HG03469 (cell line): ENCODE measurements at regions not wholly inside any gene's neighbourhood (a gene's known extent, or its start where the extent isn't known, plus 50 kb on each side); places are given as distances from the start of the nearest gene placed in this dataset.
"Not testable (repeated sequence)": the region's sequence is repeated elsewhere in the genome, so short reads cannot be mapped to it uniquely, and the experiment has no call there.

Experiments
- ATAC-seq: cut with Tn5 transposase; IDR thresholded peaks from one replicate; pipeline ENCODE4 v1.9.1; 2021; ENCODE audit warnings: mild to moderate bottlenecking, moderate library complexity, moderate number of reproducible peaks; ENCODE audit not compliant: unreplicated experiment

DNA sequence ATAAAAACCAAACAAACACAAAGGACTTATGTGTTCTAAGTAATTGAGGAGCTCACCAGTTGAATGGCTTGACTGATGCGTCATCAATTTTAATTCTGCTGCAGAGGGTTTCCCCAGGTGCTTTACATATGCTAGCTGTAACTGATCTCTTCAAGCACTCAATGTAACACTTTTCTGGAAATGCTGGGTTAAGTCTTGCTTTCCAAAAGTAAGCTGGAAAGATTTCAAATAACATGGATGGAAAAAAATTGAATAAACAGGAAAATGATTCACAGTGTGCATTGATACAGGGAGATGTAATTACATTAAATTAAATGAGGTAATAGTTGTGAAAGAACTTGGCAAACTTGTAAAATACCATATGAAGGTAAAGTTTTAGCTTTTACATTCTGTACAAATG is 186.7 kb upstream of the WDFY3 start:
- no peak for ATAC-seq

DNA sequence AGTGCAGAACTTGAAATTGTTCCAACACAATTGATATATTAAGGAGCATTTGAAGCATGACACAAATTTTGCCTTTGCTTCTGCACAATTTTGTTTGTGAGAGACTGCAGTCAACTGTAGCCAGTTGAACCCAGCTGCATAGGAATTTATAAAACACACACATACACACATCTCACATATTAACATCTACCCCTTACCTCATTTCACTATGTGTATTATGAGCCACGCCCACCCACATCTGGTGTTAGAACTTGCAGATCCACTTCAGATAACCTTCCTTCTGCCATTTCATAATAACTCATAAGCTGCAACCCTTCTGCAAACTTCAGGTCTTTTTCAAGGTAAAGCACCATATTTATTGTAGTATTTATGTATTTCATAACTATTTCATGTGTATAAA is 188.1 kb upstream of the WDFY3 start:
- no peak for ATAC-seq

- ATAC-seq = no peak
These were observed 199.3 kb upstream of the WDFY3 start for GRCh38 chr4:85165808-85166207.

DNA sequence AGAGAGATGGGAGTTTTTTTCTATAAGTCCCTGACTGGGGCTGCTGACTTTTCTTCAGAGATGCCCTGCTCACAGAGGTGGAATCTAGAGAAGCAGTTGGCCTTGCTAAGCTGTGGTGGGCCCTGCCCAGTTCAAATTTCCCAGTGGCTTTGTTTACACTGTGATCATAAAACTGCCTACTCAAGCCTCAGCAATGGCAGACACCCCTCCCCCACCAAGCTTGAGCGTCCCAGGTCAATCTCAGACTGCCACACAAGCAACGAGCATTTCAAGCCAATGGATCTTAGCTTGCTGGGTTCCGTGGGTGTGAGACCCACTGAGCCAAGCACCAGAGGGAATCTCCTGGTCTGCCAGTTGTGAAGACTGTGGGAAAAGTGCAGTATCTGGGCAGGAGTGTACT is 199.8 kb upstream of the WDFY3 start:
- no peak for ATAC-seq

- no peak for ATAC-seq
These were observed 201.8 kb upstream of the WDFY3 start for GRCh38 chr4:85168234-85168834.

DNA sequence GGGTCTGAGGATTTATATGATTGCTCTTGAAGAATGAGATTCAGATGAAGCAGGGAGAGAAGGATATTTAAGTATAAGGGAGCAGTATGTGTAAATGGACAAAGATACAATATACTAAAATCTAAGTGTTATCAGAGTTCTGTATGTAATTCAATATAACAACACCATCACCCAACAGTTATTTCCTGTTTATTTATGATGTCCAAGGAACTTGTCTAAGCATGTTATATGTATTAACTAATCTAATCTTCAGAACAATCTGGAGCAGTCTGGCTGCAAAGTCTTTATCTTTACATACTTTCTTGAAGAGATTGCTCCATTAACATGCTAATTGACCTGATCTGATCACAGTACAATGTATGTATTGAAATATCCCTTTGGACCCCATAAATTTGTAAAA is 203.8 kb upstream of the WDFY3 start:
- ATAC-seq = no peak

DNA sequence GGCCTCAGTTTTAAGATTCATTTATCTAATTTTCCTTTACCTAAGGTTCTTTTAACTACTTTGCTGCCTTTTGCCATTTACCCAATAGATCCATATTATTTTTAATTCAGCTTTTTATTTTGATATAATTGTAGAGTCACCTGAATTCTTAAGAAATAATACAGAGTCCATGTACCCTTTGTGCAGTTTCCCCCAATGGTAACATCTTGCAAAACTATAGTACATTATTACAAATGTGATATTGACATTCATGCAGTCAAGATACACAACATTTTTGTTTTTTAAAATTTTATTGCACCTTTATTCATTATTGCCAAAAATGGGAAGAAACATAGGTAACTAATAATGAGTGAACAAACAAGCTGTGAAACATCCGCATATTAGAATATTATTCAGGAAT is 208.7 kb upstream of the WDFY3 start:
- ATAC-seq = no peak

DNA sequence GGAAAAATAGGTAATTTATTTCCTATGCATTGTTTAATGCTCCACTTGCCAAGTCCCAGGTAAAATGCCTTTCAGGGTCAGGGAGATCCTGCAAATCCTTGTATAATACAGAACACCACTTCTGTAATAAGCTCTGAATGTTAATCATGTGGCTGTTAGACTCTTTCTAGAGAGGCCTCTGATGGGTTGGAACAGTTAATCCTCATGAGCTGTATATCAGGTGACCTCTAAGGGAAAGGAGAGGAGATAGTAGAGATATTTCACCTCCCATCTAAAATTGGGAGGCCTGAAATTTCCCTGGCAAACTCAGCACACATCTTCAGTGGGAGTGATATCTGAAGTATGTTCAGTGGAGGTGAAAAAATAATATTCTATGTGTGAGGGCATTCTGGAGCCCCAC is 210.6 kb upstream of the WDFY3 start:
- ATAC-seq = no peak

DNA sequence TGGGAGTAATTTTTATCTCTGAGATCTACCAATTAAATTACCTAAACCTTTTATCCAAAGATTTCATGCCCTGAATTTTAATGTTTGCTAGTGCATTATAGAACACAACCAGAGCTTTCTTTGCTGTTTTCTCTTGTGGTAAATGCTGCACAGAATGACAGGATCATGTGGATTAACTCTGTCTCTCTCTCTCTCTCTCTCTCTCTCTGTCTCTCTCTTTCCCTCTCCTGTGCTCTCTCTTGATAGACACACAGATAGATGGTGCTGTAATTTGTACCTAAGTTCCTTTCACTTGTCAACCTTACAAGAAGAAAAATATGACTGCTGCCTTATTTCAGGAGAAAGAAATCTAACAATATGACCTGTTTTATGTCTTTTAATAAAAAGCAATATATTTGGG is 211.2 kb upstream of the WDFY3 start:
- ATAC-seq = no peak

DNA sequence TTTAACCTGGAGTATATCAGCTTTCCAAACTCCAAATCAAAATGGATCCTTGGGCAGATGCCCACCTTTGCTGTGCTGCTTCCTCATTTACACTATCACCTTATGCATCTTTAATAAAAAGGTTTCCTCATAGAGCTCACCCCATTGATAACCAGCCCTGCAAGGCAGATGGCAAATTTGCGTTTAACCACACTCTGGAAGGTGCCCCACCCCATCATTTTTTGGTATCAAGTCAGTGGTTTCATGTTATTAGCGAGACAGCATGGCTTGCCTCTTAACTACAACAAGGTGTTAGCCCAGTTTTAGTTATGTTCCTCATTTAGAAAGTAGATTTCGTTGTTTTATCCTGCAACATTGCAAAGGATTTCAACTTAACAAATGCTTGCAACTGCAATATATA is 214.0 kb upstream of the WDFY3 start:
- no peak for ATAC-seq

DNA sequence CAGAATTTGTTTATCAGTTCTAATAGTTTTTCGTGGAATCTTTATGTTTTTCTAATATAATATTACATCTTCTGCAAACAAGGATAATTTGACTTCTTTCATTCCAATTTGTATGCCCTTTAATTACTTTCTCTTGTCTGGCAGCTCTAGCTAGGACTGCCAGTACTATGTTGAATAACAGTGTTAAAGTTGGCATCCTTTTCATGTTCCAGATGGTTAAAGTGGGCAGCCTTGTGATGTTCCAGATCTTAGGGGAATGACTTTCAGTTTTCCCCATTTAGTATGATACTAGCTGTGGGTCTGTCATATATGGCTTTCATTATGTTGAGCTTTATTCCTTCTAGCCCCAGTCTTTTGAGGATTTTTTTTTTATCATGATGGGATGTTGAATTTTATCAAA is 220.6 kb upstream of the WDFY3 start:
- ATAC-seq = no peak

DNA sequence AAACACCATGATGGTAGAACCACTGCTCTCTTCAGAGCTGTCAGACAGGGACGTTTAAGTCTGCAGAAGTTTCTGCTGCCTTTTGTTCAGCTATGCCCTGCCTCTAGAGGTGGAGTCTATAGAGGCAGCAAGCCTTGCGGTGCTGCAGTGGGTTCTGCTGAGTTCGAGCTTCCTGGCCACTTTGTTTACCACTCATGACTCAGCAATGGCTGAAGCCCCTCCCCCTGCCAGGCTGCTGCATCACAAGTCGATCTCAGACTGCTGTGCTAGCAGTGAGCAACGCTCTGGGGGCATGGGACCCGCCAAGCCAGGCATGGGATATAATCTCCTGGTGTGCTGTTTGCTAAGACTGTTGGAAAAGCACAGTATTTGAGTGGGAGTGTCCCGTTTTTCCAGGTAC is 229.5 kb upstream of the WDFY3 start:
- ATAC-seq = not testable (repeated sequence)

DNA sequence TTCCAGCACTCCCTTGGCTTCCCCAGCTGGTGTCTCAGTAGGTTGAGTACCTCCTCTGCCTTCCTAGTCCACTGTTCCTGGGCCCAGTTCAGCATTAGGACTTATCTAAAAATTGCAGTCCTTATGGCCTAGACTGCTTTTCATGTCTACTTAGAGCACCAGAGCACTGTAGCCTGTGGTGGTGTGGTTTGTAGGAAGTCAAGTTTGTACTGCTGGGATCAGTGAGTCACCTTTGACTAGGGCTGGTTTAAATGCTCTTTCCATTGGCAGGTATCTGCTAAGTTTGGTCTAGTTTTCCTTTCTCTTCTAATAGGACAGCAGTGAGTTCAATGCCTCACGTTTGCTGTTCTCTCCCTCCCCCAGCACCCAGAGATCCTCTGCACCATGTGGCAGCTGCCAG is 233.6 kb upstream of the WDFY3 start:
- no peak for ATAC-seq

GRCh38 chr4:85209161-85209560 is 242.7 kb upstream of the WDFY3 start:
- no peak for ATAC-seq

- no peak for ATAC-seq
These were observed 243.9 kb upstream of the WDFY3 start for GRCh38 chr4:85210353-85210752.

- ATAC-seq = not testable (repeated sequence)
These were observed 250.1 kb upstream of the WDFY3 start for GRCh38 chr4:85216571-85216970.

- ATAC-seq = no peak
These were observed 252.3 kb upstream of the WDFY3 start for GRCh38 chr4:85218756-85219155.

- ATAC-seq = no peak
These were observed 253.3 kb upstream of the ARHGAP24 start for GRCh38 chr4:85221606-85222005.

GRCh38 chr4:85222561-85222960 is 252.4 kb upstream of the ARHGAP24 start:
- ATAC-seq = no peak

GRCh38 chr4:85228264-85228663 is 246.7 kb upstream of the ARHGAP24 start:
- no peak for ATAC-seq

DNA sequence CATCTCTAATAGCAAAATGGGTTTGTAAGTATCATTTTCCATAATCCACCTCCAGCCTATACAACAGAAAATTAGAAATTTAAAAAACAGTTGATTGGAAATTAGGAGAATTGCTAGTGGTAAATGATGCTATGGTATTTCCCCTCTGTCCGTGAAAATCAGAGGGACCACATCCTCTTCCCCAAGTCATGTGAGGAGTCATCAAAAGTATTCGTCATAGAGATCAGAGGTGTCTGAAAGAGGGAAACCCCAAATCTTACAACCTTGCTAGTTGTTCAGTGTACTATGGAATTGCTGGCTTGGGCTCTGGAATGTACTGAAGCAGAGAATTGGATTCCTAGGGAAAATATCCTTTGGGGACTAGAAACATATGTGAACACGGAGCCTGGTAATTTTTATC is 241.4 kb upstream of the ARHGAP24 start:
- no peak for ATAC-seq

DNA sequence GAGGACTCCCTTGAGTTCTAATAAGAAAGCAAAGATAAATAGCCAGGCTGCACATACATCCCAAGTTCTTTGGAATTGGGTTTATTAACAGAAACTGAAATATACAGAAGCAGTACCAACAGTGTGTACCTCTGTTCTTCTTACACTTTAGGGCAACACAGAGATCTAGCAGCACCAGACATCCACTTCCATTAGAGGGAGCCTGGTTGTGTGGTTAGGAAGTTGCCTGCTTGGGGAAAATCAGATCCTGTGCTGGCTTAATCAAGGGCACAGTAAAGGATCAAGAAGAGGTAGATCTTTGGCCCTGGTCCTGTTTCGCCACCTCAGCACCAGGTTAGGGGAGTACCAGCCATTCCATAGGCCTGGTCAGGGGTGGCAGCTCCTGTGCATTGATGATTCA is 231.1 kb upstream of the ARHGAP24 start:
- no peak for ATAC-seq

DNA sequence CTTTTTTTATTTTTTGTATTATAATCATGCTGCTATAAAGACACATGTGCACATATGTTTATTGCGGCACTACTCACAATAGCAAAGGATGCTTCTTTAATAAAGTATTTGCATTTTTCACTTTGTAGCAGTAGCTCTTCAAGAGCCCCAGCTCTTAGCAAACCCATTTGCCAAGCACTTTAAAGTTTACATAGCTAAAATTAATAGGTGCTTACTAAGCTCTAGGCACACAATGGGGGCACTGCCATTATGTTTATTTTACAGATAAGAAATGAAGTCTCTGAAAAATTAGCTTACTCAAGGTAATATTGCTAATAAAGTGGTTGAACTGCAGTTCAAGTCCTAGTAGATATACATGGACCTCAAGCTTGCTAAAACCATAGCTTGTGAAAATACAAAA is 230.3 kb upstream of the ARHGAP24 start:
- no peak for ATAC-seq

DNA sequence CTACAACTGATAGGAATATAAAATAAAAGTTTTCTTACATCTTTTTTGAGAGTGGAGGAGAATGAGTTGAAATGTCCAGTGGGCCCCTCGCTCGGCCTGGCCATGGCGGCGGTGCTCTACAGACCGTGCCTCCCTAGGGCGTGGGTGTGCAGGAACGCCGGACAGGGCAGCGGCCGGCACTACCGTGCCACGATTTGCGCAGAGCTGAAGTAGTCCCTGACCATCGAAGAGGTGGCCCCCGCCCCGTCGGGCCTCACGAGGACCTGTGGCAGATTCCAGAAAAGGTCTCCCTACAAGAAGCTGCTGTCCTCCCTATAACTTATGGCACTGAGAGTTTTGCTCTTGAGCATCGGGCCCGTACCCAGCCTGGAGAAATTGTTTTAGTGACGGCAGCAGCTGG is 228.9 kb upstream of the ARHGAP24 start:
- ATAC-seq = no peak
